ENCODE measurements at regions not wholly inside any gene's neighbourhood (a gene's known extent, or its start where the extent isn't known, plus 50 kb on each side); places are given as distances from the start of the nearest gene placed in this dataset.
A peak's percentile ranks its signal among the peaks of the same experiment; 100 is the strongest.

GRCh38 chr3:181103605-181104004 lies 114.1 kb upstream of the DNAJC19 start:
- Histone ChIP-seq H4K20me1 (replicated peaks in 1 of 2; ENCODE audit: control insufficient read depth in 1 of 2, insufficient read depth in 2 of 2, low read length in 2 of 2) (no peaks in the 10 kb centered on the region), H3K56ac (replicated peaks; ENCODE audit: insufficient read length, low read depth, low read length) (no peak overlapping the region), H3K4me2 (ENCODE audit: insufficient read depth in 1 of 2, low read depth in 2 of 2, low read length in 2 of 2) (no peak overlapping the region), H4K91ac (replicated peaks; ENCODE audit: insufficient read length, low read length) (no peak overlapping the region), H3K9ac (replicated peaks in 1 of 4; ENCODE audit: extremely low read depth in 1 of 4, low read depth in 3 of 4, low read length in 3 of 4) (no peak overlapping the region), H4K8ac (ENCODE audit: extremely low read depth, insufficient read depth, low read length) (no peak overlapping the region), H2BK5ac (ENCODE audit: low read depth, low read length) (no peak overlapping the region), H3K27ac (ENCODE audit: low read depth, low read length) (no peak overlapping the region), H3K27me3 (replicated peaks in 1 of 4; ENCODE audit: control insufficient read depth in 3 of 4, extremely low read depth in 1 of 4, insufficient read depth in 3 of 4, low read length in 3 of 4) (no peaks in the 10 kb centered on the region), H3K4me3 (ENCODE audit: extremely low read depth in 1 of 4, insufficient read depth in 2 of 4, low read depth in 3 of 4, low read length in 4 of 4) (no peak overlapping the region), H3K9me3 (ENCODE audit: insufficient read depth in 2 of 2, low read depth in 1 of 2, low read length in 1 of 2) (no peaks in the 10 kb centered on the region), H4K5ac (ENCODE audit: insufficient read length, low read depth, low read length) (no peak overlapping the region), H3K23ac (ENCODE audit: insufficient read length) (no peak overlapping the region), H3K79me2 (ENCODE audit: control insufficient read depth in 1 of 2, insufficient read depth in 2 of 2, low read length in 2 of 2) (no peaks in the 10 kb centered on the region), H3K18ac (ENCODE audit: extremely low read depth, low read length) (no peak overlapping the region), H2BK15ac (ENCODE audit: low read length) (no peak overlapping the region), H2BK12ac (ENCODE audit: low read depth, low read length) (no peak overlapping the region), H3K14ac (ENCODE audit: insufficient read length) (no peak overlapping the region), H2BK120ac (replicated peaks; ENCODE audit: low read depth, low read length) (no peak overlapping the region), H2AK5ac (ENCODE audit: low read depth, low read length) (no peak overlapping the region), H3K79me1 (ENCODE audit: low read depth, low read length) (no peaks in the 10 kb centered on the region), H3K4ac (replicated peaks; ENCODE audit: insufficient read length, low read depth, low read length) (no peak overlapping the region), H3K4me1 (replicated peaks in 1 of 4; ENCODE audit: control insufficient read depth in 3 of 4, insufficient read depth in 4 of 4, low read length in 3 of 4) (no peaks in the 10 kb centered on the region), H3K36me3 (ENCODE audit: control insufficient read depth in 2 of 4, insufficient read depth in 4 of 4, low read length in 3 of 4) (no peaks in the 10 kb centered on the region), H2AFZ (ENCODE audit: low read length) (no peak overlapping the region), H2BK20ac (ENCODE audit: low read length) (no peak overlapping the region), H3K23me2 (ENCODE audit: low read depth, low read length) (no peaks in the 10 kb centered on the region)
- CTCF ChIA-PET (ENCODE audit: partially characterized antibody) = interaction anchor here (0.5 to 5.0 kb wide), 17 partner anchors 9 to 931 kb away, joined by 3 to 42 read pairs (median 4); no protein-coding TSS in a partner anchor
- FAIRE-seq (peak; percentile 98), DNase-seq (ENCODE audit: low read depth in 1 of 2, low spot score in 2 of 2) (peak in 1 of 2 experiments; percentile 17)
- TF ChIP-seq CTCF (IDR thresholded peaks at IDR 0.05; ENCODE audit: control extremely low read depth in 1 of 3, insufficient read depth in 1 of 3, low read depth in 1 of 3, low read length in 3 of 3) (peak in 2 of 3 experiments; percentile 60 to 73; a peak in 3 of 4 replicates), RAD21 (IDR thresholded peaks at IDR 0.05 in 1 of 2, conservative IDR thresholded peaks at IDR 0.05 in 1 of 2; ENCODE audit: low read depth in 2 of 2, low read length in 2 of 2) (peak; percentile 90 to 92), HDAC2 (IDR thresholded peaks at IDR 0.05; ENCODE audit: borderline replicate concordance in 1 of 2, low read depth in 2 of 2, low read length in 2 of 2) (no peak)
- POLR2A ChIA-PET (ENCODE audit: partially characterized antibody) = no interaction called here
